Liver (tissue), 3 donors: ENCODE measurements at regions not wholly inside any gene's neighbourhood (a gene's known extent, or its start where the extent isn't known, plus 50 kb on each side); places are given as distances from the start of the nearest gene placed in this dataset.

ENCODE experiments used
- RAD21 ChIP-seq, 2 donors: IDR thresholded peaks; 2 replicates each; pipeline ENCODE4 v1.6.1; 2016; ENCODE audit warnings: antibody characterized with exemption in 2 of 2, mild to moderate bottlenecking in 2 of 2
- REST ChIP-seq: IDR thresholded peaks from 2 replicates; pipeline ENCODE4 v1.6.1; 2016; ENCODE audit warnings: antibody characterized with exemption, mild to moderate bottlenecking
- TF ChIP-seq, protein P1 (sequence below): fragments of 150-350 bp; IDR thresholded peaks from 2 replicates; pipeline ENCODE4 v1.5.1; 2017; ENCODE audit warnings: improper control_type of control experiment, low read depth, low read length; ENCODE audit not compliant: missing input control
- donor health status: healthy.
- donor health status: healthy.

DNA sequence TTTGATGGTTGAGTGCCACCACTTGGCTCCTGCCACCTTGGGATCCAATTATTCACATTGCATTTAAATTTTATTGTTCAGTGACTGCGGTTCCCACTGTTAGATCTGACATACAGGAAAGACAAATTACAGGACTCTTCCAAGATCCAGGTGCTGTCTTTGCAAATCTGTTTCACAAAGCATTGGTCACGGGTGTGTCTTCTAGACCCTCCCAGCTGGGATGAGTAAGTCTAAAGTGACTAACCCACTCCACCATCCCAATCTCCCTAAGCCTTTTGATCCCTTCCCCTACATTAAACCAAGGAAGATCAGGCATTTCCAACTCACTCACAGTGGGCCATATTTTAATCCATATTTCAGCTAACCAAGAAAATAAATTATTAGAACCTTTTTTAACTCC is 1016.3 kb upstream of the CTNND2 start:
- TF ChIP-seq, protein P1, sequence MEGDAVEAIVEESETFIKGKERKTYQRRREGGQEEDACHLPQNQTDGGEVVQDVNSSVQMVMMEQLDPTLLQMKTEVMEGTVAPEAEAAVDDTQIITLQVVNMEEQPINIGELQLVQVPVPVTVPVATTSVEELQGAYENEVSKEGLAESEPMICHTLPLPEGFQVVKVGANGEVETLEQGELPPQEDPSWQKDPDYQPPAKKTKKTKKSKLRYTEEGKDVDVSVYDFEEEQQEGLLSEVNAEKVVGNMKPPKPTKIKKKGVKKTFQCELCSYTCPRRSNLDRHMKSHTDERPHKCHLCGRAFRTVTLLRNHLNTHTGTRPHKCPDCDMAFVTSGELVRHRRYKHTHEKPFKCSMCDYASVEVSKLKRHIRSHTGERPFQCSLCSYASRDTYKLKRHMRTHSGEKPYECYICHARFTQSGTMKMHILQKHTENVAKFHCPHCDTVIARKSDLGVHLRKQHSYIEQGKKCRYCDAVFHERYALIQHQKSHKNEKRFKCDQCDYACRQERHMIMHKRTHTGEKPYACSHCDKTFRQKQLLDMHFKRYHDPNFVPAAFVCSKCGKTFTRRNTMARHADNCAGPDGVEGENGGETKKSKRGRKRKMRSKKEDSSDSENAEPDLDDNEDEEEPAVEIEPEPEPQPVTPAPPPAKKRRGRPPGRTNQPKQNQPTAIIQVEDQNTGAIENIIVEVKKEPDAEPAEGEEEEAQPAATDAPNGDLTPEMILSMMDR, result no peak
- TF ChIP-seq RAD21 (IDR thresholded peaks at IDR 0.05), result no peak
- no peak for TF ChIP-seq REST
